ENCODE measurements at regions not wholly inside any gene's neighbourhood (a gene's known extent, or its start where the extent isn't known, plus 50 kb on each side); places are given as distances from the start of the nearest gene placed in this dataset.

- DNase-seq = peak; percentile 34
- H3K27ac Mint-ChIP-seq = no peak overlapping the region
- H3K4me3 Mint-ChIP-seq = no peak overlapping the region
These were observed 84.9 kb downstream of the CMPK2 start for GRCh38 chr2:6780765-6781274.

DNA sequence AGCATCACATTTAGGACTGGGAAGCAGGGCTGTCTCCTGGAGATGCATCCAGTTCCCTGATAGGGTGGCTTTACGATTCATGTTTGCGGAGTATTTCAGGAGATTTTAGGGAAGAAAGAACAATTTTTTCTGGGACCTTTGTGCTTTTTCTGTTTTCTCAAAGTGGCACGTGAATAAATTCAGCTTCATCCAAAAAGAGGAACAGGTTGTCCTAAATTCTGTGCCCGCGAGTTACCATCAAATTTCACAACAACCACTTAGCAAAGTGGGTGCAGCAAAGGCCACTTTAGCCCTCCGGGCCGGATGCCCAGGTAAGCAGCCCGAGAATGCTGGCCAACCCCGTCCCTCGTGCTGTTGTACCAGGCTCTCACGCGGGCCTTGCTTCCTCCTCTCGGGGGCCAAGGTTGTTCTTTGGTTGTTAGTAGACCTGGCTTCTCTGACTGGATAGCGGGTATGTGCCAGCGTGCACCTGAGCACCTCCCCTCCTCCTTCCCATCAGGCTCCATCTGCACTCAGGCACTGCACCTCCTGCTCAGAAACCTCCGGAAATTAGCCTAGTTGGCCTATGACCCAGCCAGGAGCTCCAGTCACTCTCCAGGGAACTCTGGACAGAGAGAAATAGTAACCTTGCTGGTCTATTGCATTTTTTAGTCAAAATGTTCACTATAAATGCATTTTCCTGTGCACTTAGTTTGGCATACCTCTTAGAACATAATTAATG is 83.0 kb downstream of the CMPK2 start:
- Mint-ChIP-seq H3K9me3 (ENCODE audit: insufficient read depth) (no peaks in the 10 kb centered on the region), H3K36me3 (ENCODE audit: low read depth) (no peaks in the 10 kb centered on the region), H3K4me1 (ENCODE audit: low read depth) (peaks cover 10% of the 10 kb centered on the region), H3K27ac (no peak overlapping the region), H3K27me3 (ENCODE audit: low read depth) (peaks cover 3% of the 10 kb centered on the region), H3K4me3 (no peak overlapping the region)
- DNase-seq (no peak), ATAC-seq (no peak)
- POLR2A ChIA-PET = interaction anchor here (0.6 kb wide), 1 partner anchor 779 kb away, joined by 3 read pairs; no protein-coding TSS in a partner anchor
- CTCF ChIA-PET = no interaction called here

More at GRCh38 chr2:6780765-6781274, 84.9 kb downstream of the CMPK2 start:
- Mint-ChIP-seq H3K36me3 (ENCODE audit: low read depth) (no peaks in the 10 kb centered on the region), H3K9me3 (ENCODE audit: insufficient read depth) (no peaks in the 10 kb centered on the region), H3K4me1 (ENCODE audit: low read depth) (peaks cover 10% of the 10 kb centered on the region), H3K27me3 (ENCODE audit: low read depth) (peaks cover 3% of the 10 kb centered on the region)
- ChIA-PET CTCF (no interaction called here), POLR2A (no interaction called here)
- ATAC-seq = peak; percentile 30

GRCh38 chr2:6783238-6783614 is 82.5 kb downstream of the CMPK2 start:
- H3K36me3 Mint-ChIP-seq (ENCODE audit: low read depth) = no peaks in the 10 kb centered on the region
- ChIA-PET CTCF (no interaction called here), POLR2A (interaction anchor here (0.6 kb wide), 1 partner anchor 779 kb away, joined by 3 read pairs; no protein-coding TSS in a partner anchor)
- H3K27me3 Mint-ChIP-seq (ENCODE audit: low read depth) = peaks cover 3% of the 10 kb centered on the region
- no peak for ATAC-seq
- H3K9me3 Mint-ChIP-seq (ENCODE audit: insufficient read depth) = no peaks in the 10 kb centered on the region
- no peak overlapping the region for H3K4me3 Mint-ChIP-seq
- H3K27ac Mint-ChIP-seq = no peak overlapping the region
- H3K4me1 Mint-ChIP-seq (ENCODE audit: low read depth) = peaks cover 10% of the 10 kb centered on the region
- DNase-seq = no peak

GRCh38 chr2:6784291-6784690 is 81.4 kb downstream of the CMPK2 start:
- Mint-ChIP-seq H3K4me3 (no peak overlapping the region), H3K27ac (no peak overlapping the region), H3K4me1 (ENCODE audit: low read depth) (peaks cover 10% of the 10 kb centered on the region), H3K36me3 (ENCODE audit: low read depth) (no peaks in the 10 kb centered on the region), H3K27me3 (ENCODE audit: low read depth) (peaks cover 1% of the 10 kb centered on the region), H3K9me3 (ENCODE audit: insufficient read depth) (no peaks in the 10 kb centered on the region)
- ATAC-seq = no peak
- DNase-seq = no peak
- POLR2A ChIA-PET = no interaction called here
- CTCF ChIA-PET = interaction anchor here (0.9 kb wide), 1 partner anchor 11 kb away, joined by 4 read pairs; no protein-coding TSS in a partner anchor

DNA sequence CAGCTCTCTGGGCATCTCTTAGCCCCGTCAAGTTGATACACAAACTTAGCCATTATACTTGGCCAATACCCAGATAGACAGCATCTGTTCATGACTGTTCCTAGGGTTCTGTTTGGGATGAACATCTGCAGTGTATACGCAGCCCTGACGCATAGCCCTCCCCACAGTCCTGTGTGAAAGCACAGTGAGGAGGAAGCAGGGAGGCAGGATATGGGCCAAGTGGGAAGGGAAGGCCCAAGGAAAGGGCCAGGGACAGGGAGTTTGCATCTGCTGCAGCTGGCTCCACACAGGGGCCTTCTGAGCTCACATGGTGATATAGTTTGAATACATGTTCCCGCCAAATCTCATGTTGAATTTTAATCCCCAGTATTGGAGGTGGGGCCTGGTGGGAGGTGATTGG is 80.2 kb downstream of the CMPK2 start:
- peaks cover 1% of the 10 kb centered on the region for H3K27me3 Mint-ChIP-seq (ENCODE audit: low read depth)
- ATAC-seq (no peak), DNase-seq (no peak)
- no peak overlapping the region for H3K27ac Mint-ChIP-seq
- no peak overlapping the region for H3K4me3 Mint-ChIP-seq
- CTCF ChIA-PET = no interaction called here
- POLR2A ChIA-PET = no interaction called here
- peaks cover 8% of the 10 kb centered on the region for H3K4me1 Mint-ChIP-seq (ENCODE audit: low read depth)
- no peaks in the 10 kb centered on the region for H3K9me3 Mint-ChIP-seq (ENCODE audit: insufficient read depth)
- no peaks in the 10 kb centered on the region for H3K36me3 Mint-ChIP-seq (ENCODE audit: low read depth)

GRCh38 chr2:6787376-6787775 is 78.3 kb downstream of the CMPK2 start:
- no peaks in the 10 kb centered on the region for H3K9me3 Mint-ChIP-seq (ENCODE audit: insufficient read depth)
- ChIA-PET CTCF (interaction anchor here (0.6 kb wide), 1 partner anchor 1789 kb away, joined by 3 read pairs; no protein-coding TSS in a partner anchor), POLR2A (no interaction called here)
- no peak for ATAC-seq
- peaks cover 1% of the 10 kb centered on the region for H3K27me3 Mint-ChIP-seq (ENCODE audit: low read depth)
- no peak overlapping the region for H3K4me3 Mint-ChIP-seq
- no peak overlapping the region for H3K27ac Mint-ChIP-seq
- no peaks in the 10 kb centered on the region for H3K36me3 Mint-ChIP-seq (ENCODE audit: low read depth)
- no peaks in the 10 kb centered on the region for H3K4me1 Mint-ChIP-seq (ENCODE audit: low read depth)
- no peak for DNase-seq

GRCh38 chr2:6788614-6789013 is 77.1 kb downstream of the CMPK2 start:
- no peaks in the 10 kb centered on the region for H3K36me3 Mint-ChIP-seq (ENCODE audit: low read depth)
- DNase-seq (no peak), ATAC-seq (no peak)
- CTCF ChIA-PET = interaction anchor here (1.2 kb wide), 1 partner anchor 16 kb away, joined by 4 read pairs; no protein-coding TSS in a partner anchor
- H3K27me3 Mint-ChIP-seq (ENCODE audit: low read depth) = peaks cover 1% of the 10 kb centered on the region
- no peaks in the 10 kb centered on the region for H3K9me3 Mint-ChIP-seq (ENCODE audit: insufficient read depth)
- POLR2A ChIA-PET = no interaction called here
- H3K4me3 Mint-ChIP-seq = no peak overlapping the region
- H3K4me1 Mint-ChIP-seq (ENCODE audit: low read depth) = no peaks in the 10 kb centered on the region
- H3K27ac Mint-ChIP-seq = no peak overlapping the region

DNA sequence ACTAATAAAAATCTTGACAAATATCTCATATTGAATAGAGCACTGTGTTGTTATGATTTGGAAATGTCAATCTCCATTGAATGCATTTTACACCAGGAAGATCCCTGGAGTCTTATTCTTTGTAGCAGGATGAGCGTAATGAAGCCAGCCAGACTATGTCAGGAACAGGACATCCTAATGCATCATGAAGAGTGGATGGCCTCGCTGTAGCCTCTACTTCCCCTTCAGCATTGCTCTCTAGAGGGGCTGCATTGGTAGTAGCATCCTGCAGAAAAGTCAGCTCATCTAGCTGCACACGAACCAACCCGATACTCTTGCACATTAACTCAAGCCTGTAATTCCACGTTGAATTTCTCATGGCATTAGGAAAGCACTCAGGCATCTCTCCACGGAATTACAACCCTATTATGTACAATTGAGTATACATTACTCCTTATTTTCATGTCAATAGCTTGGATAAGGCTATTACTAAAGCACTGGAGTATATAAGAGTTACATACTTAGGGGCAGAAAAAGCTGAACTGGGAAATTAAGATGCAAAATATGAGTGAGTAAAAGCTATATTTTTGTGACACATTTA is 76.1 kb downstream of the CMPK2 start:
- H3K36me3 Mint-ChIP-seq (ENCODE audit: low read depth) = no peaks in the 10 kb centered on the region
- H3K27ac Mint-ChIP-seq = no peak overlapping the region
- no peaks in the 10 kb centered on the region for H3K9me3 Mint-ChIP-seq (ENCODE audit: insufficient read depth)

GRCh38 chr2:6791682-6792081 is 74.0 kb downstream of the CMPK2 start:
- H3K27ac Mint-ChIP-seq = no peak overlapping the region
- no peaks in the 10 kb centered on the region for H3K4me1 Mint-ChIP-seq (ENCODE audit: low read depth)
- no peaks in the 10 kb centered on the region for H3K27me3 Mint-ChIP-seq (ENCODE audit: low read depth)
- POLR2A ChIA-PET = no interaction called here
- no peak overlapping the region for H3K4me3 Mint-ChIP-seq
- H3K9me3 Mint-ChIP-seq (ENCODE audit: insufficient read depth) = no peaks in the 10 kb centered on the region
- ATAC-seq = no peak
- no peak for DNase-seq
- no peaks in the 10 kb centered on the region for H3K36me3 Mint-ChIP-seq (ENCODE audit: low read depth)
- CTCF ChIA-PET = interaction anchor here (1.5 kb wide), 1 partner anchor 18 kb away, joined by 3 read pairs; no protein-coding TSS in a partner anchor

More for the DNA sequence above, 76.1 kb downstream of the CMPK2 start:
- ChIA-PET CTCF (no interaction called here), POLR2A (no interaction called here)
- H3K4me3 Mint-ChIP-seq = no peak overlapping the region
- DNase-seq = no peak
- no peak for ATAC-seq
- peaks cover 1% of the 10 kb centered on the region for H3K27me3 Mint-ChIP-seq (ENCODE audit: low read depth)
- no peaks in the 10 kb centered on the region for H3K4me1 Mint-ChIP-seq (ENCODE audit: low read depth)

DNA sequence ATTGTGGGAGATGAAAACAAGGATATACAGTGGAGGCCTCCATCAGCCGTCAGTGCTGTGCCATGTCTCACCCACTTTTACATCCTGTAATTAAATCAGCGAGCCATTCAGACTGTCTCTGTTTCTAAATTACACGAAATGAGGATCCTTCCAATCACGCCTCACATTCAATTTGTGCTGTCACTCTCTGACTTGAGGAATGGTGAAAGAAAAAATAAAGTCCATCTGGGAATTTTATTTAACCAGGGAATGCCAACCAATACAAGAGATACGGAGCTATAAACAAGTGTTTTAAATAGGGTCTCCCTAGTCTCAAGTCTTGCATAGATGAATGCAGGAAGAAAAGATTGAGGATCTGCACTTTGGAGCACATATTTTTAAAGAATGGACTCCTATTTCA is 72.8 kb downstream of the CMPK2 start:
- ATAC-seq = no peak
- H3K27ac Mint-ChIP-seq = no peak overlapping the region
- H3K9me3 Mint-ChIP-seq (ENCODE audit: insufficient read depth) = no peaks in the 10 kb centered on the region
- no peak overlapping the region for H3K4me3 Mint-ChIP-seq
- ChIA-PET POLR2A (no interaction called here), CTCF (interaction anchor here (2.0 kb wide), 1 partner anchor 21 kb away, joined by 7 read pairs; no protein-coding TSS in a partner anchor)
- DNase-seq = no peak
- no peaks in the 10 kb centered on the region for H3K4me1 Mint-ChIP-seq (ENCODE audit: low read depth)
- H3K27me3 Mint-ChIP-seq (ENCODE audit: low read depth) = peaks cover 2% of the 10 kb centered on the region
- H3K36me3 Mint-ChIP-seq (ENCODE audit: low read depth) = no peaks in the 10 kb centered on the region

DNA sequence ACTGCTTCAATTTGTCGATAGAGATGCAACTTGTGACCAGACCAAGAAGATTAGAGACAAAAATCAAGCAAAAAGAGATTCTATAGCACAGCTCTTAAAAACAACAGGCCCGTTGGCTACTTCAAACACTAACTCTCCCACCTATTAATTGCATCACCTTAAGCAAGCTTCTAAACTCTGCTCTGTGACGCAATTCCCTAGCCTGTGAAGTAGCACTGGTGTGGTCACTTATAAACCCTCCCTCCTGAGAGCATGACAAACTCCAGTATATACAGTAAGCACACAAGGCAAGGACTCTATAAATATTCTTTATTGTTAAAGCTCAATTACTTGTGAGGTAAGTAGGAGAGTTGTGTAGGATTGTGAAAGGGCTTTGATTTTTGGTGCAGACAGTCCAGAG is 72.3 kb downstream of the CMPK2 start:
- peaks cover 2% of the 10 kb centered on the region for H3K27me3 Mint-ChIP-seq (ENCODE audit: low read depth)
- H3K27ac Mint-ChIP-seq = no peak overlapping the region
- no peaks in the 10 kb centered on the region for H3K9me3 Mint-ChIP-seq (ENCODE audit: insufficient read depth)
- H3K4me1 Mint-ChIP-seq (ENCODE audit: low read depth) = no peaks in the 10 kb centered on the region
- H3K36me3 Mint-ChIP-seq (ENCODE audit: low read depth) = no peaks in the 10 kb centered on the region
- ChIA-PET POLR2A (no interaction called here), CTCF (interaction anchor here (2.0 kb wide), 1 partner anchor 21 kb away, joined by 7 read pairs; no protein-coding TSS in a partner anchor)
- H3K4me3 Mint-ChIP-seq = no peak overlapping the region
- DNase-seq (no peak), ATAC-seq (no peak)

- no peak for DNase-seq
- CTCF ChIA-PET = interaction anchor here (2.0 kb wide), 1 partner anchor 22 kb away, joined by 7 read pairs; no protein-coding TSS in a partner anchor
- no peak for ATAC-seq
- Mint-ChIP-seq H3K9me3 (ENCODE audit: insufficient read depth) (no peaks in the 10 kb centered on the region), H3K27me3 (ENCODE audit: low read depth) (peaks cover 2% of the 10 kb centered on the region), H3K4me1 (ENCODE audit: low read depth) (no peaks in the 10 kb centered on the region), H3K27ac (no peak overlapping the region), H3K36me3 (ENCODE audit: low read depth) (no peaks in the 10 kb centered on the region), H3K4me3 (no peak overlapping the region)
- POLR2A ChIA-PET = no interaction called here
These were observed 71.8 kb downstream of the CMPK2 start for GRCh38 chr2:6793913-6794312.

All from activated CD8-positive, alpha-beta T cell treated with anti-CD3 and anti-CD28 coated beads, Interleukin-2, amount 10 ng/mL, durations not matched to agents 7 days and 5 days (primary cell).